HG03175 (cell line): ENCODE measurements at regions not wholly inside any gene's neighbourhood (a gene's known extent, or its start where the extent isn't known, plus 50 kb on each side); places are given as distances from the start of the nearest gene placed in this dataset.

Source experiments
- ATAC-seq: cut with Tn5 transposase; IDR thresholded peaks from one replicate; pipeline ENCODE4 v1.9.1; 2021; ENCODE audit warnings: mild to moderate bottlenecking, moderate library complexity; ENCODE audit not compliant: unreplicated experiment

- ATAC-seq: no peak
Measured at GRCh38 chr20:52654567-52654966, 317.6 kb upstream of the TSHZ2 start.

GRCh38 chr20:52652271-52652670 lies 319.9 kb upstream of the TSHZ2 start:
- ATAC-seq: no peak

GRCh38 chr20:52649727-52650126 lies 322.4 kb upstream of the TSHZ2 start:
- ATAC-seq: no peak

DNA sequence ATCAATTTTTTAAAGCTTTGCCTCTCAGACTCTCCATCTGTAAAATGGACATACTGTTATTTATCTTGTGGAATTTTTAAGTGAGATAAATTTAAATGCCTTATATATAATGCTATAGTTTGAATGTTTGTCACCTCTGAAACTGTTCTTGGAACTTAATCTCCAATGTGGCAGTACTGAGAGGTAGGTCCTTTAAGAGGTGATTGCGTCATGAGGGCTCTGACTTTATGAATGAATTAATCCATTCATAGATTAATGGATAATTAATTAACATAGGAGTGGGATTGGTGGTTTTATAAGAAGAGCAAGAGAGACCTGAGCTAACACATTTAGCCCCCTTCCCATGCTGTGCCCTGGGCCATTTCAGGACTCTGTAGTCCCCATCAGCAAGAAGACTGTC lies 326.3 kb upstream of the TSHZ2 start:
- ATAC-seq: no peak

GRCh38 chr20:52643034-52643433 lies 329.1 kb upstream of the TSHZ2 start:
- ATAC-seq: no peak

GRCh38 chr20:52637201-52637600 lies 335.0 kb upstream of the TSHZ2 start:
- ATAC-seq: no peak

GRCh38 chr20:52631469-52631868 lies 340.7 kb upstream of the TSHZ2 start:
- no peak for ATAC-seq

DNA sequence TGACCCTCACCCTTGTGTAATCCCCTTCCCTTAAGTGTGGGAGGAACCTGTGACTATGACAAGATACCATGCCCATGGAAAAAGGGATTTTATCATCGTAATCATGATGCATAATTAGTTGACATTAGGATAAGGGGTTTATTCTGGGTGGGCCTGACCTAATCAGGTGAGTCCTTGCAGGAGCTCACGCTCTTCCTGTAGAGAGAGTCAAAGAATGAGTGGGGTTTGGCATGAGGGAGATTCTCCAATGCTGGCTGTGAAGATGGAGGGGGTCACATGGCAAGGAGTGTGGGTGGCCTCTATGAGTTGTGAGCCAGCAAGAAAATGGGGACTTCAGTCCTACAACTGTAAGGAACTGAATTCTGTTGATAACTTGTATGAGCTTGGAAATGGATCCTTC lies 342.0 kb upstream of the TSHZ2 start:
- ATAC-seq: no peak

- no peak for ATAC-seq
Measured at GRCh38 chr20:52624281-52624680, 347.9 kb upstream of the TSHZ2 start.

DNA sequence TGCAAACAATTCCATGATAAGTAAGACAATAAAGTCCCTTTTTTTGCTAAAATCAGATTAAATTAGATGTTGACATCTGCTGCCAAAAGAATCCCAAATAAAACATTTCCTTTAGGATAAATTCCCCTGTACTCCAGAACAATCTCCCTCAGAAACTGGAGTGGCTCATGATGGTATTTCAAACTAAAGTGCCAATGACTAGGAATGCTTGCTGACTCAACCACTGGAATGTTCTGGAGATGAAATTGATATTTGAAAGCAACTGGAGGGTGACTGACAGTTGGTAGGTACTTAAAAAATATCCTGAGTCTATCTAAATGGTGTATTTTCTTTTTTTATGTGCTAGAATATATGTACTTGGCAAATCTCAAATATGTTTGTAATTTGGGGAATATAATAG lies 350.1 kb upstream of the TSHZ2 start:
- ATAC-seq: no peak

DNA sequence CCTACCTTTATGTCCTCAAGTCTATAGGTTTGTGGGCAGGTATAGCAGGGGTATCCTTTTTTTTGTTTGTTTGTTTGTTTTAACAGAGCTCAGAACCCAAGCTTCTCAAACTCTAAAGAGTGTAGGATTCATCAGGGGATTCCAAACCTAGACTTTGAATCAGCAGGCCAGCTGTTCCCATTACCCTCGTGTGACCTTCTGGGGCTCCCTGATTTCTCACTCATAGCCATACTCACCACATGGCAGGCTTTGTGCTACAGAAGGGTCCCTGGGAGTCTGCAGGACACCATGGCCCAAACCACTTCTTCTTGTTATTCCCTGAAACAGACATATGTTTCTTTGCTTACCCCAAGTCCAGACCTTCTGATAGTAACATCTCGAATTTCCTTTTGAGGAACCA lies 350.8 kb upstream of the TSHZ2 start:
- ATAC-seq: no peak

DNA sequence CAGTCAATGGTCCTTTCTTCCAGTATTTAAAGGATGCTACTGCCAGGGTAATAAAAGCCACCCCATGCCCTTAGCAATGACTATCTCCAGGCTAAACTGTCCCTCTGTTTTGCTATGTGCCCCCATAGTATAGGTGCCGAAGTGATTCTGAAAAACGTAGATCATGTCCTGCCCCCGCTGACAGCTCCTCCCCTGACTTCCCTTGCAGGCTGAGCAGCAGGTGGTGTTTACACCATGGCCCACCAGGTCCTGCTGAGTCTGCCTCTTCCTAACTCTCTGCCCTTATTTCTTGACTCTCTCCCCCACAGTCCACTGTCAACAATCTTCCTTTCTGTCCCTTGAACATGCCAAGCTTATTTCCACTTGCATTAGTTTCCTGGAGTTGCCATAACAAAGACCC lies 352.5 kb upstream of the TSHZ2 start:
- ATAC-seq: no peak

- peak; percentile 64 for ATAC-seq
Measured at GRCh38 chr20:52619101-52619500, 353.1 kb upstream of the TSHZ2 start.

DNA sequence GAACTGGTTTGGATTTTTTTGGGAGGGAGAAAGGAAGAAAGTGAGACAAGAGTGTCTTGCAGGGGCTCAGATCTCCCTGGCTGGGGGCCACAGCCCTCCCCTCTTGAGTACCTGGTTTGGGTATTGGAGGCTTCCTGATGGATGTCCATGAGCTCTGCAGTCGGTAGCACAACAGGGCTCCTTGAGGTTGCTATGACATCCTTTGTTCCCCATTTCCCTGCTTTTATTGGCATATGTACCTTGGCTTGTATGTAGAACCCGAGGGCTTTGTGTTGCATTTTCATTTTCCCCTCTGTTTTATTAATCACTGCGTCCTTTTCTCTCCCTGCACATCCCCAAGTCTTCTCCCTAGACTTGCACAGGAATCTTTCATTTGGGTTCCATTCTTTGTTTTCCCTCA lies 355.5 kb upstream of the TSHZ2 start:
- ATAC-seq: no peak

GRCh38 chr20:52614051-52614863 lies 357.9 kb upstream of the TSHZ2 start:
- ATAC-seq: no peak

- no peak for ATAC-seq
Measured at GRCh38 chr20:52612046-52612632, 360.0 kb upstream of the TSHZ2 start.

DNA sequence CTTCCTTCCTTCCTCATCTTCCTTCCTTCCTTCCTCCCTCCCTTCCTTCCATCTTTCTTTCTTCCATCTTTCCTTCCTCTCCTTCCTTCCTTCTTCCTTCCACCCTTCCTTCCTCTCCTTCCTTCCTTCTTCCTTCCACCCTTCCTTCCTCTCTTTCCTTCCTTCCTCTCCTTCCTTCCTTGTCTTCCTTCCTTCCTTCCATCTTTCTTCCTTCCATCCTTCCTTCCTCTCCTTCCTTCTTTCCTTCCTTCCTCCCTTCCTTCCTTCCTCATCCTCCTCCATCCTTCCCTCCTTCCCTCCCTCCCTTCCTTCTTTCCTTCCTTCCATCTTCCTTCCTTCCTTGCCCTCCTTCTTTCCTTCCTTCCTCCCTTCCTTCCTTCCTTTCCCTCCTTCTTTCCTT lies 361.4 kb upstream of the TSHZ2 start:
- ATAC-seq: no peak

- ATAC-seq: no peak
Measured at GRCh38 chr20:52601295-52601971, 370.7 kb upstream of the TSHZ2 start.

DNA sequence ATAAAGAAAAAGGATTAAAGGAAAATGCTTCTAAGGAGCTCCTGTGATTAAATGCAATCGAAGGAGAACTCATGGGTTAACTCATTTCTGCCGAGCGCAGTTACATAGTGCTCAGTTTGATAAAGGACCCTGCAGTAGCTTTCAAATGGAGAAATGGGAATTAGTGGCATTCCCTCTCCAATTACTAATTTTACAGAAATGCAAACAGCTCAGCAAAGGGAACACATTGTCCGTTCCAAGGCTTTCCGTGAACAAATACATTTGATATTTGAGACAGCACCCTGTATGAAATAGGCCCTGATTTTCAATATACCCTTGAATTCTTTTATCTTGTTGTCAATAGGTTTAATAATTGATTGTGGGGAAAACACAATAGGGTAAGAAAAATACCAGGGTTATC lies 375.9 kb upstream of the TSHZ2 start:
- ATAC-seq: no peak

DNA sequence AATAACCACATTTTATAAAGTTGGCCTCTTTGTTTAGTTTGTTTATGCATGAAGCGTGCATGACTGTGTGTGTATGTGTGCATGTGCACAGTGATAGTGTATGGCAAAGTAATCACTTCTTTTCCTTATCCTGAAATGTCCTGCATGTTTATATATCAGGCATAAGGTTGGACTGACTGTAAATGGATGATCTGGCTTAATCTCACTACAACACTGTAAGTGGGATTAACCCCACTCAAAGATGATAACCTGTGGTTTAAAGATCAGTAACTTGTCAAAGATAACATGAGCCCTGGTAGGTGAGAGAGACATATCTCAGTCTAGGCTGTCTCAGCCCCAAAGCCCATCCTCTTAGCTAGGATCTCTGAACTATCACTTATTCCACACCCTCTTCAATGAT lies 376.6 kb upstream of the TSHZ2 start:
- no peak for ATAC-seq

GRCh38 chr20:52593654-52594053 lies 378.5 kb upstream of the TSHZ2 start:
- ATAC-seq: no peak

GRCh38 chr20:52592567-52592966 lies 379.6 kb upstream of the TSHZ2 start:
- no peak for ATAC-seq
